GM21786 (cell line): ENCODE measurements at regions not wholly inside any gene's neighbourhood (a gene's known extent, or its start where the extent isn't known, plus 50 kb on each side); places are given as distances from the start of the nearest gene placed in this dataset.

Experiments
- ATAC-seq: cut with Tn5 transposase; IDR thresholded peaks from one replicate; pipeline ENCODE4 v1.9.1; 2021; ENCODE audit not compliant: unreplicated experiment

GRCh38 chr13:111448504-111448903, 128.1 kb downstream of the TEX29 start:
- no peak for ATAC-seq

GRCh38 chr13:111449041-111449440, 128.6 kb downstream of the TEX29 start:
- no peak for ATAC-seq

- ATAC-seq: no peak
Measured at GRCh38 chr13:111451402-111451801, 131.0 kb downstream of the TEX29 start.

- no peak for ATAC-seq
Measured at GRCh38 chr13:111456452-111457230, 136.2 kb downstream of the TEX29 start.

GRCh38 chr13:111458001-111458531, 137.6 kb downstream of the TEX29 start:
- ATAC-seq: no peak

GRCh38 chr13:111458739-111459138, 138.3 kb downstream of the TEX29 start:
- ATAC-seq: no peak

- no peak for ATAC-seq
Measured at GRCh38 chr13:111459803-111460547, 139.5 kb downstream of the TEX29 start.

GRCh38 chr13:111460548-111461444, 140.4 kb downstream of the TEX29 start:
- ATAC-seq: no peak

- ATAC-seq: no peak
Measured at GRCh38 chr13:111461445-111462149, 141.2 kb downstream of the TEX29 start.

- no peak for ATAC-seq
Measured at GRCh38 chr13:111462221-111462764, 141.9 kb downstream of the TEX29 start.

- ATAC-seq: no peak
Measured at GRCh38 chr13:111462944-111463343, 142.5 kb downstream of the TEX29 start.

GRCh38 chr13:111467111-111467890, 146.9 kb downstream of the TEX29 start:
- no peak for ATAC-seq

- ATAC-seq: no peak
Measured at GRCh38 chr13:111468037-111468959, 147.9 kb downstream of the TEX29 start.

GRCh38 chr13:111469450-111469849, 149.0 kb downstream of the TEX29 start:
- no peak for ATAC-seq

GRCh38 chr13:111469916-111470506, 149.6 kb downstream of the TEX29 start:
- no peak for ATAC-seq

GRCh38 chr13:111470933-111471332, 150.5 kb downstream of the TEX29 start:
- no peak for ATAC-seq

- no peak for ATAC-seq
Measured at GRCh38 chr13:111472083-111472482, 151.6 kb downstream of the TEX29 start.
